Fibroblast of skin of left biceps (primary cell): ENCODE measurements at regions not wholly inside any gene's neighbourhood (a gene's known extent, or its start where the extent isn't known, plus 50 kb on each side); places are given as distances from the start of the nearest gene placed in this dataset.

Experiments
- DNase-seq, 2 experiments: peaks; one replicate each; pipeline ENCODE4 v3.0.0-alpha.2; 2013; ENCODE audit warnings: low read depth in 2 of 2

DNA sequence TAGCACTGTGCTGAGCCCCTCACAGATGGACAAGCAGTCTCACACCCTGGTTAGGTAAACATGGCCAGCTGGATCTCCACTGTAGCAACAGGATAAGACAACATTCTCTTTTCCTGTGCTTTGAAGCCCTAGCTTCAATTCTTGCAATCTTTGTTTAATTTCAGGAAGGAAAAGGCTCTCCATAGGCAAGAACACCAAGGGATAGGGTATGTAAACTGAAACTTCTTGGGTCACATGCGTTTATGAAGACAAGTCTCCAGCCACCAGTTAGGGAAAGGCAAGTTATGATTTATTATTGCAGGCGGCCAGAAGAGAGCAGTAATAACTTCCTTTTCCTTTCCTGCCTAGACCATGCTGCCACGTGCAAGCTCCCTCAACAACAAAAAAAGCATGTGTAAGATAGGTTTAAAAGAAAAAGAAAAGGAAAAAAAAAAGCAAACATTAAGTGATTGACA lies 50.1 kb upstream of the POU5F2 start:
- no peak for DNase-seq
